H54 (cell line): ENCODE measurements at regions not wholly inside any gene's neighbourhood (a gene's known extent, or its start where the extent isn't known, plus 50 kb on each side); places are given as distances from the start of the nearest gene placed in this dataset.

Experiments
- DNase-seq: peaks from one replicate; pipeline ENCODE4 v3.0.0; 2011; ENCODE audit warnings: low spot score, mixed read lengths; ENCODE audit not compliant: insufficient read length
- FAIRE-seq: peaks from 3 replicates; lab custom pipeline; 2011; peaks lifted over from hg19 to GRCh38; lab: Jason Lieb, UNC
- POLR2A ChIP-seq: IDR thresholded peaks from 2 replicates; pipeline ENCODE4 v1.6.1; 2011; ENCODE audit warnings: low read depth, mild to moderate bottlenecking, low read length

GRCh38 chr2:41605914-41606313, 441.9 kb upstream of the PKDCC start:
- TF ChIP-seq POLR2A: no peak
- DNase-seq (no peak), FAIRE-seq (no peak)

- DNase-seq (no peak), FAIRE-seq (no peak)
- no peak for TF ChIP-seq POLR2A
Measured at GRCh38 chr2:41610501-41611190, 437.2 kb upstream of the PKDCC start.

- DNase-seq (no peak), FAIRE-seq (no peak)
- TF ChIP-seq POLR2A: no peak
Measured at GRCh38 chr2:41618754-41619153, 429.1 kb upstream of the PKDCC start.

GRCh38 chr2:41621095-41621494, 426.7 kb upstream of the PKDCC start:
- FAIRE-seq: no peak
- DNase-seq: no peak

GRCh38 chr2:41621563-41621962, 426.3 kb upstream of the PKDCC start:
- DNase-seq (no peak), FAIRE-seq (no peak)
- no peak for TF ChIP-seq POLR2A

More at GRCh38 chr2:41621095-41621494, 426.7 kb upstream of the PKDCC start:
- no peak for TF ChIP-seq POLR2A

GRCh38 chr2:41622301-41622700, 425.5 kb upstream of the PKDCC start:
- DNase-seq: no peak
- FAIRE-seq: no peak
- no peak for TF ChIP-seq POLR2A

GRCh38 chr2:41626936-41627335, 420.9 kb upstream of the PKDCC start:
- TF ChIP-seq POLR2A: no peak
- DNase-seq (no peak), FAIRE-seq (no peak)

- no peak for TF ChIP-seq POLR2A
- DNase-seq: no peak
- no peak for FAIRE-seq
Measured at GRCh38 chr2:41634686-41635085, 413.1 kb upstream of the PKDCC start.

- FAIRE-seq (no peak), DNase-seq (no peak)
- no peak for TF ChIP-seq POLR2A
Measured at GRCh38 chr2:41644936-41645335, 402.9 kb upstream of the PKDCC start.

- no peak for TF ChIP-seq POLR2A
- no peak for DNase-seq
- FAIRE-seq: no peak
Measured at GRCh38 chr2:41647468-41648050, 400.3 kb upstream of the PKDCC start.

- FAIRE-seq (no peak), DNase-seq (no peak)
- no peak for TF ChIP-seq POLR2A
Measured at GRCh38 chr2:41657226-41657625, 390.6 kb upstream of the PKDCC start.

- DNase-seq: no peak
- TF ChIP-seq POLR2A: no peak
- no peak for FAIRE-seq
Measured at GRCh38 chr2:41659758-41660157, 388.1 kb upstream of the PKDCC start.

- no peak for TF ChIP-seq POLR2A
- FAIRE-seq: no peak
- no peak for DNase-seq
Measured at GRCh38 chr2:41662461-41662860, 385.4 kb upstream of the PKDCC start.

GRCh38 chr2:41663056-41663455, 384.8 kb upstream of the PKDCC start:
- no peak for FAIRE-seq
- no peak for TF ChIP-seq POLR2A
- no peak for DNase-seq

- TF ChIP-seq POLR2A: no peak
- FAIRE-seq: no peak
- DNase-seq: no peak
Measured at GRCh38 chr2:41668529-41668928, 379.3 kb upstream of the PKDCC start.
